ENCODE measurements at regions not wholly inside any gene's neighbourhood (a gene's known extent, or its start where the extent isn't known, plus 50 kb on each side); places are given as distances from the start of the nearest gene placed in this dataset.
"Not testable (repeated sequence)": the region's sequence is repeated elsewhere in the genome, so short reads cannot be mapped to it uniquely, and the experiment has no call there.

DNA sequence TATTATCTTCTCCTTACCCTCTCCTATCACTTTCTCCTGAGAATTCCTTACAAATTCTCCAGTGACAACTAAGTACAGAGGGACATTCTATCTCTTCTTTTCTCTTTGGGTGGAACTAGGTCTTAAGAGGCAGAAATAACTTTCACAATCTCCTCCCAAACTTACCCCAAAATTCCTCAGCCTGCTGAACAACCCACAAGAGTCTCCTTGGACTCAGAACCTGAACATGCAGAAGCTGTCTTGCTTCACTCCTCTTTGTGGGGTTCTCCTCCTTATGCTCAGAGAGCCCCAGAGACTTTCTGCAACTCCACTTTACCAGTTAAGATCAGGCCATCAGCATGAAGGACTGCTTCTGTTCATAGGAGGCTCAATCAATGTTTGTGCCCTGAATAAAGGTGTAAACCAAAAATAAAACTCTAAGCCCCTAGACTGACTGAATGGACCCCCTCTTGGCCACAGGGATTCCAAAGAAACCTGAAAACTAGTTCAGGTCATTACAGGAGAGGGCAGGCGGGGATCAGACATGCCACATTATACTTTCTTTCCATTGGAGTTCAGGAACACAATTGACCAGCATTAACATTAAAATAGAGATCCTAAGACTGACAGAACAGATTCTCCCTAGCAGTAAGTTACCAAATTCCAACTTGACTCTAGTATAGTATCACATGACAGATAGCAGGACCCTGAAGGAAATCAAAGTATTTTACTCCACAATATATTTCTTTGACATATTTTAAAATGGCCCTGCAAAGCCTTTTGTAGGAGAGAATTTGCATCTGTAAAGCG, 179.7 kb upstream of the FBXL17 start:
- no peak for TF ChIP-seq EZH2 (IDR thresholded peaks at IDR 0.05; ENCODE audit: borderline replicate concordance, low read depth, low read length, severe bottlenecking)
- TF ChIP-seq, protein P1, sequence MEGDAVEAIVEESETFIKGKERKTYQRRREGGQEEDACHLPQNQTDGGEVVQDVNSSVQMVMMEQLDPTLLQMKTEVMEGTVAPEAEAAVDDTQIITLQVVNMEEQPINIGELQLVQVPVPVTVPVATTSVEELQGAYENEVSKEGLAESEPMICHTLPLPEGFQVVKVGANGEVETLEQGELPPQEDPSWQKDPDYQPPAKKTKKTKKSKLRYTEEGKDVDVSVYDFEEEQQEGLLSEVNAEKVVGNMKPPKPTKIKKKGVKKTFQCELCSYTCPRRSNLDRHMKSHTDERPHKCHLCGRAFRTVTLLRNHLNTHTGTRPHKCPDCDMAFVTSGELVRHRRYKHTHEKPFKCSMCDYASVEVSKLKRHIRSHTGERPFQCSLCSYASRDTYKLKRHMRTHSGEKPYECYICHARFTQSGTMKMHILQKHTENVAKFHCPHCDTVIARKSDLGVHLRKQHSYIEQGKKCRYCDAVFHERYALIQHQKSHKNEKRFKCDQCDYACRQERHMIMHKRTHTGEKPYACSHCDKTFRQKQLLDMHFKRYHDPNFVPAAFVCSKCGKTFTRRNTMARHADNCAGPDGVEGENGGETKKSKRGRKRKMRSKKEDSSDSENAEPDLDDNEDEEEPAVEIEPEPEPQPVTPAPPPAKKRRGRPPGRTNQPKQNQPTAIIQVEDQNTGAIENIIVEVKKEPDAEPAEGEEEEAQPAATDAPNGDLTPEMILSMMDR (IDR thresholded peaks at IDR 0.05; ENCODE audit: borderline replicate concordance, extremely low read depth, low read length, poor library complexity, severe bottlenecking), result no peak
- H3K9ac ChIP-seq (ENCODE audit: low read depth, low read length), result no peak overlapping the region
- no peak for ATAC-seq (ENCODE audit: insufficient read depth, low read depth)
- H2AFZ ChIP-seq (ENCODE audit: low read depth, low read length), result no peak overlapping the region
- no peak overlapping the region for H3K27ac ChIP-seq (ENCODE audit: low read length)
- H3K9me3 ChIP-seq (ENCODE audit: insufficient read depth, low read length, severe bottlenecking), result no peaks in the 10 kb centered on the region
- no peaks in the 10 kb centered on the region for H3K36me3 ChIP-seq (ENCODE audit: insufficient read depth, low read length)
- no peaks in the 10 kb centered on the region for H3K4me1 ChIP-seq (ENCODE audit: insufficient read depth, low read length)
- H3K27me3 ChIP-seq (ENCODE audit: insufficient read depth, low read length, poor library complexity), result no peaks in the 10 kb centered on the region
- H4K20me1 ChIP-seq (ENCODE audit: insufficient read depth, low read length), result no peaks in the 10 kb centered on the region
- H3K79me2 ChIP-seq (ENCODE audit: insufficient read depth, low read length), result no peaks in the 10 kb centered on the region
- H3K4me3 ChIP-seq (ENCODE audit: low read depth in 1 of 2, low read length in 2 of 2), result no peak overlapping the region
- no peak overlapping the region for H3K4me2 ChIP-seq (ENCODE audit: insufficient read depth, low read length)
- DNase-seq, result no peak

DNA sequence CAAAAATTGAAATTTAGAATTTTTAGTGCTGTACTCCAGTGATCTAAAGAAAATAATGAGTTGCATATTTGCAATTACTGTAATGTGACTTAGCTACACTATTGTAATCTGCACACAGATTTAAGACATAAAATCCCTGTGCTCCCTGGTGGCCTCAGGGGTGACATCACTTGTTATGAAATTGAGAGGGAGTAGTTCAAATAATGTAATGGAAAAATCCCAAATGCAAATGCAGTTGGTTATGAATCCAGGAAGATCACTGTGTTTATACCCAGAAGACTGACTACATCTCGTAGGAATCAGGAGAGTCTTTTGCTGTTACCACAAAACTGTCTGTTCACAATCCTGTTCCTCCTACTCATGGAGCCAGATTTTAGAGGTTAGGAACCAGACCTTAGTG, 178.7 kb upstream of the FBXL17 start:
- H3K27ac ChIP-seq (ENCODE audit: low read length), result no peak overlapping the region
- no peak overlapping the region for H3K4me2 ChIP-seq (ENCODE audit: insufficient read depth, low read length)
- no peak for DNase-seq

DNA sequence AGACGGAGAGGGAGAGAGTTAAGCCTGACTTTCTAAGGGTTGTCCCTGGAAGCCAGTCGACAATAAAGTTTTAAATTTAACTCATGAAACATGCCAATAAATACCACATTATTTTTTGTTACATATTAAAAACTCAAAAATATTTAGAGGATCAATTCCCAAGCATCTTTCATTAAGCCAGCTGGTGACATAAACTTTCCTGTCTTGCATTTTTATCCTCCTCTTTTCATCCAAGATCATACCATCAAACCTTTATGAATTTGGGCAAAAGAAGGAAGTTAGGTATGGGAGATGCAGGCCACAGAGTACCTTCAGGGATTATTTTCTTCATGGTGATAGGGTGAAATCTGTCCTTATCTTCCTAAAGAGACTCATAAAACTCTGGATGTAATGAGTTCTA, 178.3 kb upstream of the FBXL17 start:
- Histone ChIP-seq H4K20me1 (ENCODE audit: insufficient read depth, low read length) (no peaks in the 10 kb centered on the region), H3K4me3 (ENCODE audit: low read depth in 1 of 2, low read length in 2 of 2) (no peak overlapping the region), H2AFZ (ENCODE audit: low read depth, low read length) (no peak overlapping the region), H3K4me1 (ENCODE audit: insufficient read depth, low read length) (no peaks in the 10 kb centered on the region), H3K27ac (ENCODE audit: low read length) (no peak overlapping the region), H3K9ac (ENCODE audit: low read depth, low read length) (no peak overlapping the region), H3K9me3 (ENCODE audit: insufficient read depth, low read length, severe bottlenecking) (no peaks in the 10 kb centered on the region), H3K36me3 (ENCODE audit: insufficient read depth, low read length) (no peaks in the 10 kb centered on the region), H3K79me2 (ENCODE audit: insufficient read depth, low read length) (no peaks in the 10 kb centered on the region), H3K27me3 (ENCODE audit: insufficient read depth, low read length, poor library complexity) (no peaks in the 10 kb centered on the region), H3K4me2 (ENCODE audit: insufficient read depth, low read length) (no peak overlapping the region)
- ATAC-seq (ENCODE audit: insufficient read depth, low read depth) (no peak), DNase-seq (no peak)
- TF ChIP-seq, protein P1 (IDR thresholded peaks at IDR 0.05; ENCODE audit: borderline replicate concordance, extremely low read depth, low read length, poor library complexity, severe bottlenecking), result no peak
- no peak for TF ChIP-seq EZH2 (IDR thresholded peaks at IDR 0.05; ENCODE audit: borderline replicate concordance, low read depth, low read length, severe bottlenecking)

More for the DNA sequence above, 178.7 kb upstream of the FBXL17 start:
- Histone ChIP-seq H3K9ac (ENCODE audit: low read depth, low read length) (no peak overlapping the region), H3K79me2 (ENCODE audit: insufficient read depth, low read length) (no peaks in the 10 kb centered on the region), H3K9me3 (ENCODE audit: insufficient read depth, low read length, severe bottlenecking) (no peaks in the 10 kb centered on the region), H2AFZ (ENCODE audit: low read depth, low read length) (no peak overlapping the region), H3K27me3 (ENCODE audit: insufficient read depth, low read length, poor library complexity) (no peaks in the 10 kb centered on the region), H3K4me1 (ENCODE audit: insufficient read depth, low read length) (no peaks in the 10 kb centered on the region), H4K20me1 (ENCODE audit: insufficient read depth, low read length) (no peaks in the 10 kb centered on the region), H3K36me3 (ENCODE audit: insufficient read depth, low read length) (no peaks in the 10 kb centered on the region), H3K4me3 (ENCODE audit: low read depth in 1 of 2, low read length in 2 of 2) (no peak overlapping the region)
- no peak for TF ChIP-seq EZH2 (IDR thresholded peaks at IDR 0.05; ENCODE audit: borderline replicate concordance, low read depth, low read length, severe bottlenecking)
- TF ChIP-seq, protein P1 (IDR thresholded peaks at IDR 0.05; ENCODE audit: borderline replicate concordance, extremely low read depth, low read length, poor library complexity, severe bottlenecking), result no peak
- no peak for ATAC-seq (ENCODE audit: insufficient read depth, low read depth)

DNA sequence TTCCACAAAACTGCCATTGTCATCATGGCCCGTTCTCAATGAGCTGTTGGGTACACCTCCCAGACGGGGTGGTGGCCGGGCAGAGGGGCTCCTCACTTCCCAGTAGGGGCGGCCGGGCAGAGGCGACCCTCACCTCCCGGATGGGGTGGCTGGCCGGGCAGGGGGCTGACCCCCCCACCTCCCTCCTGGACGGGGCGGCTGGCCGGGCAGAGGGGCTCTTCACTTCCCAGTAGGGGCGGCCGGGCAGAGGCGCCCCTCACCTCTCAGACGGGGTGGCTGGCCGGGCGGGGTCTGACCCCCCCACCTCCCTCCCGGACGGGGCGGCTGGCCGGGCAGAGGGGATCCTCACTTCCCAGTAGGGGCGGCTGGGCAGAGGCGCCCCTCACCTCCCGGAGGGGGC, 176.9 kb upstream of the FBXL17 start:
- not testable (repeated sequence) for H4K20me1 ChIP-seq (ENCODE audit: insufficient read depth, low read length); H3K9me3 ChIP-seq (ENCODE audit: insufficient read depth, low read length, severe bottlenecking); H3K4me3 ChIP-seq (ENCODE audit: low read depth in 1 of 2, low read length in 2 of 2); H3K36me3 ChIP-seq (ENCODE audit: insufficient read depth, low read length); H3K27ac ChIP-seq (ENCODE audit: low read length); H3K4me1 ChIP-seq (ENCODE audit: insufficient read depth, low read length); DNase-seq; ATAC-seq (ENCODE audit: insufficient read depth, low read depth); H2AFZ ChIP-seq (ENCODE audit: low read depth, low read length); H3K79me2 ChIP-seq (ENCODE audit: insufficient read depth, low read length); H3K4me2 ChIP-seq (ENCODE audit: insufficient read depth, low read length); H3K27me3 ChIP-seq (ENCODE audit: insufficient read depth, low read length, poor library complexity); H3K9ac ChIP-seq (ENCODE audit: low read depth, low read length)

DNA sequence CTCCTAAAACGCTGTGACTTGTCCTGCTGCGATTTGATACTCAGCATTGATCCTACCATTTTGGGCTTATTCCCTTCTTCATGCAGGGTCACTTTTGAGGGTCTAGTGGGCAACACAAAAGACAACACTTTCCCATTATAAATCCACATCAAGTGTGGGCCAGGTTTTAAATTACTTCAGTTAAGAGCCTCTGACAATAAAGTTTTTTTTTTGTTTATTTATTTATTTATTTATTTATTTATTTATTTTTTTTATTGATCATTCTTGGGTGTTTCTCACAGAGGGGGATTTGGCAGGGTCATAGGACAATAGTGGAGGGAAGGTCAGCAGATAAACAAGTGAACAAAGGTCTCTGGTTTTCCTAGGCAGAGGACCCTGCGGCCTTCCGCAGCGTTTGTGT, 176.2 kb upstream of the FBXL17 start:
- not testable (repeated sequence) for ATAC-seq (ENCODE audit: insufficient read depth, low read depth); H3K4me3 ChIP-seq (ENCODE audit: low read depth in 1 of 2, low read length in 2 of 2); H3K4me2 ChIP-seq (ENCODE audit: insufficient read depth, low read length); H3K4me1 ChIP-seq (ENCODE audit: insufficient read depth, low read length); H2AFZ ChIP-seq (ENCODE audit: low read depth, low read length); H3K36me3 ChIP-seq (ENCODE audit: insufficient read depth, low read length); DNase-seq; H3K9me3 ChIP-seq (ENCODE audit: insufficient read depth, low read length, severe bottlenecking); H3K9ac ChIP-seq (ENCODE audit: low read depth, low read length); H3K27me3 ChIP-seq (ENCODE audit: insufficient read depth, low read length, poor library complexity); H3K79me2 ChIP-seq (ENCODE audit: insufficient read depth, low read length); H4K20me1 ChIP-seq (ENCODE audit: insufficient read depth, low read length); H3K27ac ChIP-seq (ENCODE audit: low read length)
